Immature natural killer cell (primary cell): ENCODE measurements at regions not wholly inside any gene's neighbourhood (a gene's known extent, or its start where the extent isn't known, plus 50 kb on each side); places are given as distances from the start of the nearest gene placed in this dataset.
"Not testable (repeated sequence)": the region's sequence is repeated elsewhere in the genome, so short reads cannot be mapped to it uniquely, and the experiment has no call there.

ENCODE experiments used
- DNase-seq, 3 donors: peaks; one replicate each; pipeline ENCODE4 v3.0.0; 2022; ENCODE audit warnings: mixed read lengths in 1 of 3
- H3K27ac Mint-ChIP-seq, 6 donors: one replicate each; pipeline ENCODE4 v1.8.0; 2020; ENCODE audit warnings: mixed read lengths in 6 of 6, mild to moderate bottlenecking in 5 of 6, inconsistent platforms in 4 of 6, moderate library complexity in 3 of 6
- H3K27me3 Mint-ChIP-seq, 3 donors: one replicate each; pipeline ENCODE4 v1.8.0; 2020 to 2021; ENCODE audit warnings: low read depth in 3 of 3, mild to moderate bottlenecking in 3 of 3, mixed read lengths in 3 of 3, moderate library complexity in 3 of 3, inconsistent platforms in 1 of 3
- H3K36me3 Mint-ChIP-seq, 3 donors: one replicate each; pipeline ENCODE4 v1.8.0; 2020; ENCODE audit warnings: mixed read lengths in 3 of 3, inconsistent platforms in 2 of 3, mild to moderate bottlenecking in 2 of 3
- H3K4me1 Mint-ChIP-seq, 2 donors: one replicate each; pipeline ENCODE4 v1.8.0; 2020; ENCODE audit warnings: inconsistent platforms in 2 of 2, mild to moderate bottlenecking in 2 of 2, mixed read lengths in 2 of 2, moderate library complexity in 1 of 2
- H3K4me3 Mint-ChIP-seq, 5 donors: one replicate each; pipeline ENCODE4 v1.8.0; 2020; ENCODE audit warnings: mild to moderate bottlenecking in 5 of 5, mixed read lengths in 5 of 5, inconsistent platforms in 3 of 5, moderate library complexity in 3 of 5
- H3K9me3 Mint-ChIP-seq, 6 donors: one replicate each; pipeline ENCODE4 v1.8.0; 2020; ENCODE audit warnings: mild to moderate bottlenecking in 6 of 6, mixed read lengths in 6 of 6, inconsistent platforms in 4 of 6, moderate library complexity in 3 of 6

DNA sequence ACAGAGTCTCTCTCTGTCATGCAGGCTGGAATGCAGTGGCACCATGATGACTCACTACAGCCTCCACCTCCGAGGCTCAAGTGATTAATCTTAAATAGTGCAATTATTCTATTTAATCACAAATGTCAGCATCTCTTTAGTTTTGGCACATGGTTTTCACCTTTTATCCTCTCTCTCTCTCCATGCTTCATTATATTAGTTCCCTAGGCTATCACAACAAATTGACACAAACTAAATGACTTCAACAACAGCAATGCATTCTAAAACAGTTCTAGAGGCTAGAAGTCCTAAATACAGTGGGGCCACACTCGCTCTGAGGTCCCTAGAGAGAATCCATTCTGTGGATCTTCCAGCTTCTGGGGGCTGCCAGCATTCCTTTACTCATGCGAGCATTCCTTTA is 178.2 kb upstream of the ZNG1F start:
- not testable (repeated sequence) for H3K36me3 Mint-ChIP-seq, H3K27ac Mint-ChIP-seq, H3K4me1 Mint-ChIP-seq, DNase-seq, H3K27me3 Mint-ChIP-seq, H3K4me3 Mint-ChIP-seq, H3K9me3 Mint-ChIP-seq

DNA sequence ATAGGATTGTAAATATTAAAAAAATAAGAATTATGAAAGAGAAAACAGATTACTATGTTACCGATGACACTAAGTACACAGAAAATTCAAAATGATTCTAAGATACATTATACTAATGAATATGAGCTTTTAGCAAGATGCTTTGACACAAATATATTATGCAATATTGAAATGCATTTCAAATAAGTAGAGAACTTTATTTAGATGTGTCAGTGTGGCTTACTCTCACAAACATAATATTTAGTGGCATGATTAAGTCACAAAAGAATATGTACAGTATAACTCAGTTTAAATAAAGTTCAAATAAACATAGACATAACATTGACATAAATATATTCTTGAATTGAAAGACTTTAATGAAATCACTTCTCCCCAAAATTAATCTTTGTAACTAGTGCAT is 172.7 kb upstream of the ZNG1F start:
- not testable (repeated sequence) for H3K36me3 Mint-ChIP-seq, DNase-seq, H3K9me3 Mint-ChIP-seq, H3K4me3 Mint-ChIP-seq, H3K27ac Mint-ChIP-seq, H3K4me1 Mint-ChIP-seq
- peaks cover 7 to 13% (median 8%) of the 10 kb centered on the region in 3 donors for H3K27me3 Mint-ChIP-seq

DNA sequence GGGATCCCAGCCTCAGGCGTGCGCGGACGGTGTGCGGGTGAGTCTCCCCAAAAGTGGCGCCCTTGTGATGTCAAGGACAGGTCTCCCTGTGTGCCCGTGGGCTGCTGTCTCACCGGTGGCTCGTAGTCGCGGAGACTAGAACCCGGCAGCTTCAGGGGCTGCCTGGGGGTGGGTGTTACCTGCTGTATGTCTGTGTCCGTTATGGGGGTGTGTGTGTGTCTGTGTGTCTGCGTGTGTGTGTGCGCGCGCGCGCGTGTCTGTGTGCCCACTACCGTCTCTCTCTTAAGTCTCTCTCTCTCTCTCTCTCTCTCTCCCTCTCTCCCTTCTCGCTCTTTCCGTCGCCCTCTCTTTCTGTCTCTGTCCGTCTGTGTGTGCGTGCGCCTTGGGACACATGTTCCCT is 170.0 kb upstream of the ZNG1F start:
- peak overlapping the region; percentile 87 to 99 (median 94) for H3K27ac Mint-ChIP-seq
- H3K27me3 Mint-ChIP-seq: peaks cover 7 to 13% (median 8%) of the 10 kb centered on the region in 3 donors
- H3K4me3 Mint-ChIP-seq: peak overlapping the region; percentile 96 to 100 (median 99)
- not testable (repeated sequence) for H3K9me3 Mint-ChIP-seq, H3K36me3 Mint-ChIP-seq
- DNase-seq: peak in 2 of 3 donors; percentile 54 to 65
- peaks cover 8 to 10% of the 10 kb centered on the region in 2 donors for H3K4me1 Mint-ChIP-seq

GRCh38 chr9:41358682-41359081 is 169.6 kb upstream of the ZNG1F start:
- peak overlapping the region; percentile 96 to 100 (median 99) for H3K4me3 Mint-ChIP-seq
- H3K27ac Mint-ChIP-seq: peak overlapping the region; percentile 61 to 99 (median 90)
- H3K4me1 Mint-ChIP-seq: peaks cover 8 to 10% of the 10 kb centered on the region in 2 donors
- peak; percentile 82 to 89 (median 84) for DNase-seq
- H3K27me3 Mint-ChIP-seq: peaks cover 7 to 13% (median 8%) of the 10 kb centered on the region in 3 donors
- H3K9me3 Mint-ChIP-seq, H3K36me3 Mint-ChIP-seq: not testable (repeated sequence)

DNA sequence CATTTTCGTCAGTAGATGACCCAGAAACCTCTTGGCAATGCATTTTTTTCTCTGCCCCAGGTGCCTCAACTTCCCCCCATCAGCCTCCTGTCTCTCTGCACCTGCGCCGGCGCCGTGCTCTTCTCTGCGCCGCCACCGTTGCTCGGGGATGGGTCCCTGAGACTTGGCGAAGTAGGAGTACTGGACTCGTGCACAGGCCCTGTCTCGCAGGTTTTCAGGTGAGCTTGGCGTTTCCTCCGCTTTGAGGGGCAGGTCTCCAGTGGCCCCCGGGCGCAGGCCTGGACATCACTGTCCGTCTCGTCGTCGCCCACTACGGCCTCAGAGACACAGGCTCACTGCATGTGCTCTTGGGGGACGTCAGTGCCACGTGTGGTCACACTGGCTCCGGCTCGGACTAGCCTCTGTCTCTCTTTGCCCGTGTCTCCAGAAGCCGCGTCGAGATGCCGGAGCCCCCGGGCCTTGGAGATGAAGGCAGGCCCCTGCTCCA is 168.8 kb upstream of the ZNG1F start:
- not testable (repeated sequence) for H3K9me3 Mint-ChIP-seq, H3K36me3 Mint-ChIP-seq, DNase-seq
- Mint-ChIP-seq H3K27me3 (peaks cover 7 to 13% (median 8%) of the 10 kb centered on the region in 3 donors), H3K4me3 (peak overlapping the region; percentile 20 to 100 (median 96)), H3K27ac (peak overlapping the region in 4 of 6 donors; percentile 57 to 92 (median 72)), H3K4me1 (peaks cover 8 to 10% of the 10 kb centered on the region in 2 donors)

DNA sequence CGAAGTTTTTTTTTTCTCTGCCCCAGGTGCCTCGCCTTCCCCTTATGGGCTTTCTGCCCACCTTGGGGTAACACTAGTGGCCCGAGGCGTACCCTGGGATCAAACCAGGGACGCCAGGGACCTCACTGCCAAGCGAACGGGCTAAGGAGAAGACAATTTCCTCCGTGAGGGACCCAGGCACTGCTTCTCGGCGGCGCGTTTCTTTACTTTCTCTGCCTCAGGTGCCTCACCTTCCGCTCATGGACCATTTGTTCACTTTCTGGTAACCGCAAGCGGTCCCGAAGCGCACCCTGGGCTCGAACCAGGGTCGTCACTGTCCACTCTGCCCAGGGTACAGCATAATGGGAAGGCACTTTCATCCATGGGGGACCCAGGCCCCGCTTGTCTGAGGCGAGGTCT is 168.2 kb upstream of the ZNG1F start:
- not testable (repeated sequence) for H3K36me3 Mint-ChIP-seq, H3K27ac Mint-ChIP-seq, H3K9me3 Mint-ChIP-seq, DNase-seq
- H3K4me3 Mint-ChIP-seq: peak overlapping the region in 4 of 5 donors; percentile 21 to 99 (median 54)
- H3K27me3 Mint-ChIP-seq: peaks cover 7 to 13% (median 8%) of the 10 kb centered on the region in 3 donors
- peaks cover 8 to 10% of the 10 kb centered on the region in 2 donors for H3K4me1 Mint-ChIP-seq

DNA sequence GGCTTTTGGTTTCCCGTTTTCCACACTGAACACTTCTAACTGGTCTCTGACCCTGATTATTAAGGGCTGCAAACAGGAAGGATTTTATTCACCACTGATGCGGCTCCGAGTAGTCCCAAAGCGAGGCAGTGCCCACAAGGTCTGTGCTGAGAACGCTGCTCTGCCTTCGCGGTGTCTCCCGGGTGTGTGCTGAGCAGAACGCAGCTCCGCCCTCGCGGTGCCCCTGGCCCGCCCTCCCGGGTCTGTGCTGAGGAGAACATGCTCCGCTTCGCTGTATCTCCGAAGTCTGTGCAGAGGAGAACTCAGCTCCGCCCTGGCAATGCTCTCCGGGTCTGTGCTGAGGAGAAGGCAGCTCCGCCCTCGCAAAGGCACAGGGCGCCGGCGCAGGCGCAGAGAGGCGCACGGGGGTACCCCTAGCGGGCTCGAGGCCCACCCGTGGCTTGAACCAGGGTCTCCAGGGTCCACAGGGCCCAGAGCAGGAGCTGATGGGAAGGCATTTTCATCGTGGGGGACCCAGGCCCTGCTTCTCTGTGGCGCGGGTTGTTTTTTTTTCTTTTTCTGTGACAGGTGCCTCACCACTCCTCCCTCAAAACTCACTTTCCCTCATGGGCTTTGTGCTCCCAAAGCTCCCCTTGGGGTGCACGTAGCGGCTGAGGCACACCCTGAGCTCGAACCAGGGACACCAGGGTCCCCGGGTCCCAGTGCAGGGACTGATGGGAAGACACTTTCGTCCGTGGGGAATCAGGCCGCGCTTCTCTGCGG is 167.7 kb upstream of the ZNG1F start:
- Mint-ChIP-seq H3K4me1 (peaks cover 8 to 10% of the 10 kb centered on the region in 2 donors), H3K4me3 (peak overlapping the region in 3 of 5 donors; percentile 74 to 84 (median 74)), H3K27ac (peak overlapping the region in 2 of 6 donors; percentile 48 to 81), H3K27me3 (peaks cover 7 to 13% (median 8%) of the 10 kb centered on the region in 3 donors)
- not testable (repeated sequence) for H3K36me3 Mint-ChIP-seq, H3K9me3 Mint-ChIP-seq
- DNase-seq: peak; percentile 72 to 85 (median 78)

DNA sequence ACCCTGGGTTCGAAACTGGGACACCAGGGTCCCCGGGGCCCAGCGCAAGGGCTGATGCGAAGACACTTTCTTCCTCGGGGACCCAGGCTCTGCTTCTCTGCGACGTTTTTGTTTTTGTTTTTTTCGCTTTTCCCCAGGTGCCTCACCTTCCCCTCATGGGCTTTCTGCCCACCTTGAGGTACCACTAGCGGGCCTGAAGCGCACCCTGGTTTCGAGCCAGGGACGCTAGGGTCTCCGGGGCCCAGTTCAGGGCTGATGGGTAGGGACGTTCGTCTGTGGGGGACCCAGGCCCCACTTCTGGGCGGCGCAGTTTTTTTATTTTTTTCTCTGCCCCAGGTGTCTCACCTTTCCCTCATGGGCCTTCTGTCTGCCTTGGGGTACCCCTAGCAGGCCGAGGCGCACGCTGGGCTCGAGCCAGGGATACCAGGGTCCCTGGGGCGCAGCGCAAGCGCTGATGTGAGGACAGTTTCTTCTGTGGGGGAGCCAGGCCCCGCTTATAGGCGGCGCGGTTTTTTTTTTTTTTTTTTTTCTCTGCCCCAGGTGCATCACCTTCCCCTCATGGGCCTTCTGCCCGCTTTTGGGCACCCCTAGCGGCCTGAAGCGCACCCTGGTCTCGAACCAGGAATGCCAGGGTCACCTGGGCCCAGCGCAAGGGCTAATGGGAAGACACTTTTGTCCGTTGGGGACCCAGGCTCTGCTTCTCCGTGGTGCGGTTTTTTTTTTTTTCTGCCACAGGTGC is 166.8 kb upstream of the ZNG1F start:
- Mint-ChIP-seq H3K27me3 (peaks cover 7 to 13% (median 8%) of the 10 kb centered on the region in 3 donors), H3K4me1 (peaks cover 8 to 10% of the 10 kb centered on the region in 2 donors), H3K4me3 (peak overlapping the region; percentile 42 to 74 (median 51))
- not testable (repeated sequence) for DNase-seq, H3K9me3 Mint-ChIP-seq, H3K36me3 Mint-ChIP-seq, H3K27ac Mint-ChIP-seq

GRCh38 chr9:41354978-41355377 is 165.9 kb upstream of the ZNG1F start:
- Mint-ChIP-seq H3K4me3 (peak overlapping the region; percentile 44 to 73 (median 60)), H3K27me3 (peaks cover 7 to 13% (median 8%) of the 10 kb centered on the region in 3 donors), H3K4me1 (peaks cover 8 to 10% of the 10 kb centered on the region in 2 donors)
- DNase-seq: peak in 1 of 3 donors; percentile 16
- not testable (repeated sequence) for H3K36me3 Mint-ChIP-seq, H3K9me3 Mint-ChIP-seq, H3K27ac Mint-ChIP-seq

DNA sequence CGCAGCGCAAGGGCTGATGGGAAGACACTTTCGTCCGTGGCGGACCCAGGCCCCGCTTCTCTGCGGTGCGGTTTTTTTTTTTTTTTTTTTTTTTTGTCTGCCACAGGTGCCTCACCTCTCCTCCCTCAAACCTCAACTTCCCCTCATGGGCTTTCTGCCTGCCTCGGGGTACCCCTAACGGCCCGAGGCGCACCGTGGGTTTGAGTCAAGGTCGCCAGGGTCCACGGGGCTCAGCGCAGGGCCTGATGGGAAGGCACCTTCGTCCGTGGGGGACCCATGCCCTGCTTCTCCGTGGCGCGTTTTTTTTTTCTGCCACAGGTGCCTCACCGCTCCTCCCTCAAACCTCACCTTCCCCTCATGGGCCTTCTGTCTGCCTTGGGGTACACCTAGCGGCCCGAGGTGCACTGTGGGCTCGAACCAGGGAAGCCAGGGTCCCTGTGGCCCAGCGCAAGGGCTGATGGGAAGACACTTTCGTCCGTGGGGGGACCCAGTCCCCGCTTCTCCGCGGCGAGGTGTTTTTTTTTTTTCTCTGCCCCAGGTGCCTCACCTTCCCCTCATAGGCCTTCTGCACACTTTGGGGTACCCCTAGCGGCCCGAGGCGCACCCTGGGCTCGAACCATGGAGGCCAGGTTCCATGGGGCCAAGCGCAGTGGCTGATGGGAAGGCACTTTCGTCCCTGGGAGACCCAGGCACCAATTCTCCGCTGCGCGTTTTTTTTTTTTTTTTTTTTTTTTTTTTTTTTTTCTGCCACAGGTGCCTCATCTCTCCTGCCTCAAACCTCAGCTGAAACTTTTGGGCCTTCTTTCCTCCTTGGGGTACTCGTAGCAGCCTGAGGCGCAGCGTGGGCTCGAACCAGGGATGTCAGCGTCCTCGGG is 165.2 kb upstream of the ZNG1F start:
- Mint-ChIP-seq H3K27me3 (peaks cover 7 to 12% (median 8%) of the 10 kb centered on the region in 3 donors), H3K4me1 (peaks cover 8 to 10% of the 10 kb centered on the region in 2 donors), H3K4me3 (peak overlapping the region in 3 of 5 donors; percentile 21 to 63 (median 30))
- not testable (repeated sequence) for H3K36me3 Mint-ChIP-seq, H3K27ac Mint-ChIP-seq, DNase-seq, H3K9me3 Mint-ChIP-seq

GRCh38 chr9:41353026-41353425 is 163.9 kb upstream of the ZNG1F start:
- H3K27me3 Mint-ChIP-seq, H3K4me1 Mint-ChIP-seq, H3K4me3 Mint-ChIP-seq, DNase-seq, H3K9me3 Mint-ChIP-seq, H3K27ac Mint-ChIP-seq, H3K36me3 Mint-ChIP-seq: not testable (repeated sequence)

DNA sequence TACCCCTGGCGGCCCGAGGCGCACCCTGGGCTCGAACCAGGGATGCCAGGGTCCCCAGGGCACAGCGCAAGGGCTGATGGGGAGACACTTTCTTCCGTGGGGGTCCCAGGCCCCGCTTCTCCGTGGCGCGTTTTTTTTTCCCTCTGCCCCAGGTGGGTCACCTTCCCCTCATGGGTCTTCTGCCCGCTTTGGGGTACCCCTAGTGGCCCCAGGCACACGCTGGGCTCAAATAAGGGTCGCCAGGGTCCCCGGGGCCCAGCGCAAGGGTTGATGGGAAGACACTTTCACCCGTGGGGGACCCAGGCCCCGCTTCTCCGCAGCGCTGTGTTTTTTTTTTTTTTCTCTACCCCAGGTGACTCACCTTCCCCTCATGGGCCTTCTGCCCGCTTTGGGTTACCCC is 163.3 kb upstream of the ZNG1F start:
- not testable (repeated sequence) for H3K27me3 Mint-ChIP-seq, DNase-seq, H3K27ac Mint-ChIP-seq, H3K36me3 Mint-ChIP-seq, H3K4me1 Mint-ChIP-seq, H3K4me3 Mint-ChIP-seq, H3K9me3 Mint-ChIP-seq

DNA sequence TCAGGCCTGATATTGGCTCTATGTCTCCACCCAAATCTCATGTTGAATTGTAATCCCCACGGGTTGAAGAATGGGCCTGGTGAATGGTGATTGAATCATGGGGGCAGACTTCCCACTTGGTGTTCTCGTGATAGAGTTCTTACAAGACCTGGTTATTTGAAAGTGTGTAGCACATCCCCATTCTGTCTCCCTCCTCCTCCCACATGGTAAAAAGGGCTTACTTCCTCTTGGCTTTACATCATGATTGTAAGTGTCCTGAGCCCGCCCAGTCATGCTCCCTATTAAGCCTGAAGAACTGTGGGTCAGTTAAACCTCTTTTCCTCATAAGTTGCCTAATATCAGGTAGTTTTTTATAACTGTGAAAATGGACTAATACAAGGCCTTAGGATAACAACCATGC is 158.8 kb upstream of the ZNG1F start:
- H3K9me3 Mint-ChIP-seq, H3K36me3 Mint-ChIP-seq, H3K4me1 Mint-ChIP-seq, DNase-seq, H3K4me3 Mint-ChIP-seq, H3K27ac Mint-ChIP-seq, H3K27me3 Mint-ChIP-seq: not testable (repeated sequence)
